Skeletal muscle cell (primary cell): ENCODE measurements at regions not wholly inside any gene's neighbourhood (a gene's known extent, or its start where the extent isn't known, plus 50 kb on each side); places are given as distances from the start of the nearest gene placed in this dataset.

Source experiments
- DNase-seq: peaks from one replicate; pipeline ENCODE4 v3.0.0-alpha.2; 2010; ENCODE audit warnings: low read depth
- H3K4me3 ChIP-seq: 2 replicates; pipeline ENCODE4 v1.5.1; 2011; ENCODE audit warnings: low read depth, mild to moderate bottlenecking, control low read depth, low read length, moderate library complexity

DNA sequence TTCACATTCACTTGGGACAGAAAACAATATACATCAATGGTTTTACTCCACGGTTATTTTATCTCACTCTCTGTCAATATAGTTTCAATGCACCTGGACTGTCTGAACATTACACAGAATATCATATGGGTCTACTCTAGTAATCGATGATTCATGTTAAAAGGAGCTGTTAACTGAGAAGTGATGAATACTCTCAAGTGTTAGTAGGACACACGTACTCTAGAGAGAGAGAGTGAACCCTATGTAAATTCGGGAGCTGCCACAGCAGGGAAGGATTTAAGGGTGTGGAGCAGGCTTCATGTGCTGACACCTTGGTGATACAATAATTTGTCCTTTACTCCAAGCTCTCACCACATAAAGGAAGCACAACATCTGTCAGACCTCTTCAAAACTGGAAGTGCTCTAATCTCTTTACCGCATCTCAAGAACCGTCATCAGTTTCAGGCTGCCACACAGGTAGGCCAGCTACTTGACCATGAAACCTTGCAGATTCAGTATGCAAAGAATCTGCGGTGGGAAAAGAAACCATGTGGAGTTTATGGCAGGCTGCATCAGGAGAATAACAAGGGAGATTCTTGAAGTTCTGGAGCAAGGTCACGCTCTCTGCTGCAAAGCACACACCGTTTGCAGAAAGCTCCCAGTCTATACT is 199.2 kb upstream of the TMC3 start:
- H3K4me3 ChIP-seq = no peak overlapping the region
- DNase-seq = no peak

DNA sequence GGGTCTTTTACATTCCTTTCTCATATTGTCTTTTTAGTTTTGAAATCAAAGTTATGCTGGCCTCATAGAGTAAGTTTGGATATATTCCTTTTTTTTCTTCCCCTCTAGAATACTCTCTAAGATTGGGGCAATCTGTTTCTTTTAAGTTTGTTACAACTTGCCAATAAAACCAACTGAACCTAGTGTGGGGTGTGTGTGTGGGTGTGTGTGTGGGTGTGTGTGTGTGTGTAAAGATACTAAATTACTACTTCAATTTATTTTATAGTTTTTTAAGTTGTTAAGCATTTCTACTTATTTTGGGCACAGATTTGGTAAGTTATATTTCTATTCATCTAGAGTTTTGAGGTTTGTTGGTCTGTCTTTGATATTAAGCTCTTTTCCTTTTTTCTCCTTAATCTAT is 198.2 kb upstream of the TMC3 start:
- DNase-seq = no peak
- no peak overlapping the region for H3K4me3 ChIP-seq

DNA sequence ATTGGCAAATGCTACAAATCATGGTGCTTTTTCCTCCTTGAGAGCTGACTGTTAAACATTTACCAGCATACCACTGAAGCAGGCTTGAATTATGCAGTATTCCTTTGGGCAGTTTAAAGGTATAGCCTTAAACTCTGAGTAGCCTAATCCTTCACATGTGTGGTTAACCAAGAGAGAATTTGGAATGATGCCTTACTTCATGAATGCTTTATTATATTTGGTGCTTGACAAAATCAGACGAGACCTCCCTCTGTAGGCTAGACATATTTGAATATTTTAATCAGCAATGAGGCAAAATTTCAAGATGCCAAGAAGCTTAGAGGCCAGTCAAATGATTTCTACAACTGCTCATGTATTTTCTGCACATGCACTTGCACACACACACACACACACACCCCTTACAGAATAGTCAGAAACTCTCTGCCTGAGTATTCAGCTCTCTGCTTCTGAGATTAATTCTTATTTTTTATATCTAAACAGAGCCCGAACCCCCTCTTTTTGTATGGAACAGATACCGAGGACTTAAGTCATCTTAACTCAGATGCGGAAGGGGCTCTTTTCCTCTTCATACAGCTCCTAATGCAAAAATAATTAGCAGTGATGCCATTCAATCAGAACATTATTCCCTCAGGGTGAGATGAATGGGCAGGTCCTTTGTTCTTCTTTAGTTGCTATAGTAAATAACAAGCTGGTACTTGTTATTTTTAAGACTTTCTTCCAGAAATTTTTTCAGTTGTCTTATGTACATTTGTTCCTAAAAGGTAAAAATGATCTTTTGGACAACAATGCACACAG is 195.5 kb upstream of the TMC3 start:
- no peak overlapping the region for H3K4me3 ChIP-seq
- DNase-seq = no peak

DNA sequence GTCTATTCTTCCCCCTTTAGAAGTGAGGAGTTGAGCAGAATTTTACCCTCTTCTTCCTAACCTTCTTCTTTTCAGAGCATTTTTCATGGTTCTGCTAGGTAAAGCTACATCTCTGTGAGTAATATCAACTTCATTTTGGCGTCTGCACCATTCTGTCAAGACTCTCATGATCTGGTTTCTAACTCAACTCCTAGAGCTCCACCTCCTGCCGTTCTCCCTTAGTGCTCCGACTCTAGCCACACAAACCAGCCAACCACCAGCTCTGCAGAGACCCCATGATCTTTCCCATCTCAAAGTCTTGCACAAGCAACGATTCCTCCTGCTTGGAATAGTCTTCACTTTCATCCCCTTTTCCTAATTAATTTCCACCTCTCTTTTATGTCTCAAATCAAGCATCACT is 193.9 kb upstream of the TMC3 start:
- H3K4me3 ChIP-seq = no peak overlapping the region
- DNase-seq = no peak

DNA sequence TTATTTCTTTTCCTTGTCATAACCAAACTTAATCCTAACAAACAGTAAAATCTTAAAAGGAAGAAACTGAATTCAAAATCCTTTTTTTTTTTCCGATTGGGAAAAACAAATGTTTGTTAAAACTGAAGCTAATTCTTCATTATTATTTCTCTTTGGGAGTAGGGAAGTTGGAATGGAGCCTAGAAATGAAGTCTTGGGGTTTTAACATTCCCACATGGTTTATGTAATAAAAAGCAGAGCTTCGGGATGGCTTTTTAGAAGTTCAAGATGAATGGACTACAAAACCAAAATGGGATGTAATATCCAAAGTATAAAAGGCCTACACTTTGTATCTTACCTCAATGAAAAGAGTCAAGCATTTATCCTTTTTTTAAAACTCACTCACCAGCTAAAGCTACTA is 189.0 kb upstream of the TMC3 start:
- H3K4me3 ChIP-seq = no peak overlapping the region
- DNase-seq = no peak

DNA sequence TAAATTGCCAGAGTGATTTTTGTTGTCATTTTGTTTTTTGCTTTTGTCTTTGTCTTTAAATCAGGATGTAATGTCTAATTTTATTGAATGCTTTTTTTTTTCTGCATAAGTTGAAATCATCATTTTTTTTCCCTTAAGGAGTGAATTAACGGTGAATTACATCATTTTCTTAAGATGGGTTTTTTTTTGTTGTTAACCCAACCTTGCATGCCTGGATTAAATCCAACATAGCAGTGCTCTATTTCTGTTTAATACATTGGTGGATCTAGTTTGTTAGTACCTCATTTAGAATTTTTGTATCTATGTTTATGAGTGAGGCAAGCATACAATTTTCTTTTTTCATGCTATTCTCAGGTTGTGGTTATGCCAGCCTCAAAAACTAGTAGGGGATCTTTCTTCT is 186.4 kb upstream of the TMC3 start:
- no peak for DNase-seq

DNA sequence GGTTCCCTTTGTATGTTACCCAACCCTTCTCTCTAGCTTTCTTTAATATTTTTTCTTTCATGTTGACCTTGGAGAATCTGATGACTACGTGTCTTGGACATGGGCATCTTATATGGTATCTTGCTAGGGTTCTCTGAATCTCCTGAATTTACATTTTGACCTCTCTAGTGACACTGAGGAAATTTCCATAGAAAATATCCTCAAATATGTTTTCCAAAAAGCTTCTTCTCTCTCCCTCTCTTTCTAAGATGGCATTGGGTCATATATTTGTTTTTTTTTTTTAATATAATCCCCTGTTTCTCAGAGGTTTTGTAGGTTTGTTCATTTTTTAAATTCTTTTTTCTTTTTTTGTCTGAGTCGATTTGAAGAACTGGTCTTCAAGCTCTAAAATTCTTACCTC is 184.0 kb upstream of the TMC3 start:
- no peak for DNase-seq
- no peak overlapping the region for H3K4me3 ChIP-seq

More for the DNA sequence above, 186.4 kb upstream of the TMC3 start:
- no peak overlapping the region for H3K4me3 ChIP-seq

DNA sequence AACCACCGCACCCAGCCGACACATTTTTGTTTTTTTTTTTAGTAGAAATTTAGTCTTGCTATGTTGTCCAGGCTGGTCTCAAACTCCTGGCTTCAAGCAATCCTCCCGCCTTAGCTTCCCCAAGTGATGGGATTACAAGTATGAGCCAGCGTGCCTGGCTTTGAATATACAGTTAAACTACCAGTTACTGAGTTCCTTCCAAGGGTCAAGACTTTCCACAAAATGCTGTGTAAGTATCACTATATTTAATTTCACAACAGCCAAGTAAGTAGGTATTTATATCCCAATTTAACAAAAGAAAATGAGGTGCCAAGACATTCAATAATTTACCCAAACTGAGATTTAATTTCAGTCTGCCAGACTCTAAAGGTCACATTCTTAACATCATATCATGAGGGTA is 181.3 kb upstream of the TMC3 start:
- no peak for DNase-seq
- H3K4me3 ChIP-seq = no peak overlapping the region

DNA sequence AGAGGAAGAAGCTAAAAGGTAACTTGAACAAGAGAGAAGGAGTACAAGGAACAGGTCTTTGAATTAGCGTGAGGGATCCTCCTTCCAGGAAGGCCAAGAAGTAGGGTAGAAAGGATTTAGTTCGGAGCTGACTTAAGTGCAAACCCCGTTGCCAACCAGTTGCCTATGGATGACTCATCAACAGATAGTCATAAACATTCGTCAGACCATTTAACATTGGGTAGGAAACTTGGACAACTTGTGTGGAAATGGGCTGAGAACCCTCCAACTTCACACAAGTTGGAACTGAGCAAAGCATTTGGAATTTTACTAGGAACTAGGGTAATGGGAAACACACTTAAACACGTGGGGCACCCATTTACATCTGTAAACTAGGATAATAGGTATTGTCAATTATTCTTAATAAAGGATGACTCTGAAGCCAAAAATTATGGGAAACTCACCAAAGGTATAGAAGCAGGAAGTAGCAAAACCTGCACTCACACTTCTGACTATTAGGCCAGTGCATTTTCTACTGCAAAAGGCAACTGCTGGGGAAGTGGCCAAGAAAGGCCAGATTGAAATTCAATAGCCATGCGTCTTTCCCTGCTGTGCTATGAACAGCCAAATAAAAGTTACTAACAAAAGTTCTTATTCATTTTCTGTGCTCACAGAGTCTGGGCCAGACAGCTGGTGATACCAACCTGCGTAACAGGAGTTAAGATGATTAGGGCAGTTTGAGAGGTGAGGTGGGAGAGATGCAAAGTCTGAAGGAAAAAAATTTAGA is 174.5 kb upstream of the TMC3 start:
- H3K4me3 ChIP-seq = no peak overlapping the region
- DNase-seq = peak; percentile 16

DNA sequence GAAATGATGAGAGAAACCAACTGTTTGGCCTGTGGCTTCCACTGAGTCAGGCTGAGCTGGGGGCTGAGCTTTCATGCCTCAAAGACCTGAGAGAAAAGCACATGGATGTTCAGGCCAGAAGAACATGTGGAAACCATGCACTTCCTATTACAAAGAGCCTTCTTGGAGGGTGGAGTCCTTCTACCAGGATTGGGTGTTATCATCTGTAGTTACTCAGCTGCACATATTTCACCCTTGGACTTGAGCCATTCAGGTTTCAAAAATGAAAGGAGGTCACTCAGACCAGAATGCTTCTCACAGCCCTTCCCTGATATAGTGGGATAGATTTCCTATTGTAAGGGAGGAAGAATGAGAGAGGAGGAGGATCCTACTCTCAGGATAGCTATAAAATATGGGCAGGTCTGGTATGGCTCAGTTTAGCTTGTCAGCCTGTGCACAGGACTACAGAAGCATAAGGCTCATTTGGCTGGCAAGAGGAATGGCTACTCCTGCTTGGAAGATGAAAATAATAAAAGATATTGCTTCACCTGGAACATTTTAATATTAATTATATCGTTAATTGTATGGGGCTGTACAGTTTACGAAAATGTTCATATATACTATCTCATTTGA is 173.6 kb upstream of the TMC3 start:
- no peak overlapping the region for H3K4me3 ChIP-seq
- DNase-seq = no peak

DNA sequence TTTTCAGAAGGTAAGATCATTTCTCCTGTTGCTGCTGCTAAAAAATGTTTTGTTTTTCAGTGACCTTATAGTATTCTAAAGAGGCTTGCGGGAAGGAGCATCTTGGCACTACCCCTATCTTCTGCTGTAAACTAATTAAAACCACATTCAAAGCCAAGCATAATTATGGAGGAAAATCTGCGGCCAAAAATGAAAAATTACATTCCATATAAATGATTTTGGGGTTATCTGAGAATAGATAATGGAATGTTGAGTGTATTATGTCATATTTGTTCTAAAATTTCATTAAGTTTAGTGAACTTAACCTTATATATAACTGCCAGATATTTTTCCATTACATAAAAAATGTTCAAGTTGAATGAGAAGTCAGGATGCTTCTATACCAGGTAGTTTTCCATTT is 170.4 kb upstream of the TMC3 start:
- H3K4me3 ChIP-seq = no peak overlapping the region
- DNase-seq = no peak

DNA sequence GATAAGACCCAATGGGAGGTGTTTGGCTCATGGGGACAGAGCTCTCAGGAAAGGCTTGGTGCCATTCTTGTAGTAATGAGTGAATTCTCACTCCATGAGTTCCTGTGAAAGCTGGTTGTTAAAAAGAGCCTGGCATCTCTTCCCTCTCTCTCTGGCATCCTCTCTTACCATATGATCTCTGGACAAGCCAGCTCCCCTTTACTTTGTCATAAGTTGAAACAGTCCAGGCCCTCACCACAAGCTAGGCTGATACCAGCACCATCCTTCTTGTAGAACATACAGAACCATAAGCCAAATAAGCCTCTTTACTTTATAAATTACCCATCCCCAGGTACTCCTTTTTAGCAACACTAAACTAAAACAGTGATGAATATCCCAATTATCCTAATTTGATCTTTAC is 166.9 kb upstream of the TMC3 start:
- no peak for DNase-seq
- H3K4me3 ChIP-seq = no peak overlapping the region

DNA sequence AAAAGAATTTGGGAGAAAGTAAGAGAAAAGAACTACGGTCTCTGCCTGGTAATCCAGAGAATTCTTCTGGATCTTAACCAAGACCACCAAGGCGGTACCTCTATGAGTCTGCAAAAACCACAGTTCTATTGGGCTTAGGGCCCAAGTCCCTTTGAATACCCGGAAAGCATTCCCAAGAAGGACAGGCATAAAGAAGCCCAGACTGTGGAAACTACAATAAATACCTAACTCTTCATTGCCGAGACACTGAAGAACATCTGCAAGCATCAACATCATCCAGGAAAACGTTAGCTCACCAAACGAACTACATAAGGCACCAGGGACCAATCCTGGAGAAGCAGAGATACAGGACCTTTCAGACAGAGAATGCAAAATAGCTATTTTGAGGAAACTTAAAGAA is 162.3 kb upstream of the TMC3 start:
- no peak for DNase-seq
- no peak overlapping the region for H3K4me3 ChIP-seq

DNA sequence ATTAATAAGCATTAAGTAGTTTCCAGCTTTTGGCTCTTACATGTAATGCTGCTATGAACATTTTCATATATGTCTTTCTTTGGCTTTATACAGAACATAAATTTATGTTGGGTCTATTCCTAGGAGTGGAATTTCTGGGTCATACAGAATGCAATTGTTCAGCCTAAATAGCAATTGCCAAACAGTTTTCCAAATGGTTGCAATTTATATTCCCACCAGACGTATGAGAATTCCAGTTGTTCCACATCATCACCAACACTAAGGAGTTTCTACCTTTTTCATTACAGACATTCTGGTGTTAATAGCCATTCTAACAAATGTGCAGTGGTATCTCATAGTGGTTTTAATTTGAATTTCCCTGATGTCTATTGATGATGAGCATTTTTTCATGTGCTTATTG is 160.1 kb upstream of the TMC3 start:
- H3K4me3 ChIP-seq = no peak overlapping the region
- DNase-seq = no peak

DNA sequence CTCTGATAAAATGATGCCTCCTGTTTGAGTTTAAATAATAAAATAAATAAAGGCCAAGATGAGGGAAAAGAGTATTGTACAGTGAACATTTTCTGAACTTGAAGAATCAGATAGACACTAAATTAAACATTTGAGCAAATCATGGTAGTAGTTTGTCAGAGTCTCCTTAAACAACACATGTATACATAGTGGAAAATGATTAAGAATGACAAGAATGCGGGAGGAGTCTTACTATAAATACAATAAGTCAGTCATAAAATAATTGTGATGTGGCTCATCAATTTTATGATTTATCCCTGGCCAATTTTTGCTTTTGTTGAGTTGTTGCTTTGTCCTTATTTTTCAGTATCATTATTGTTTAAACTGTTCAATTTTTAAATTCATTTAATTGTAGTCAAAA is 158.0 kb upstream of the TMC3 start:
- DNase-seq = no peak
- no peak overlapping the region for H3K4me3 ChIP-seq

DNA sequence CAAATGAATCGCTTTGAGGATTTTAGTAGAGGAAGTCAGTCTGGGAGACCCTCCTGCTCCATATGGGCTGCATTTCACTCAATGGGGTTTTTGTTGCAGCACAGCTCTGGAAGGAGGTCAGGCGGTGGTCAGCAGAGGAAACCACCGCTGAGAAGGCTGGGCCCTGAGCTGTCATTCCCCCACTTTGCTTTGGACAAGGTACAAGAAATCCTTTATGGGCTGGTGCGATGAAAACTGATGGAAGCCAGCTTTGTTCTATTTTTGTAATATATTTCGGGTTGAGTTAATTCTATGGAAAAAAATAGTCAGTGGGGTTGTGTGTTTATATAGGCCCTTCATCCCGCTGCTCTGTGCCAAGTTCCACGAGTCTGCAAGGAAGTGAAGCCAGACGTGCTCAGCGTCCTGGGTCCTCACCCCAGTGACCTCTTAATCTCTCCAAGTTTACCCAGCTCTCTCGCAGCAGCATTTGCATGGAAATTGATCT is 157.1 kb upstream of the TMC3 start:
- DNase-seq = peak; percentile 9
- no peak overlapping the region for H3K4me3 ChIP-seq

DNA sequence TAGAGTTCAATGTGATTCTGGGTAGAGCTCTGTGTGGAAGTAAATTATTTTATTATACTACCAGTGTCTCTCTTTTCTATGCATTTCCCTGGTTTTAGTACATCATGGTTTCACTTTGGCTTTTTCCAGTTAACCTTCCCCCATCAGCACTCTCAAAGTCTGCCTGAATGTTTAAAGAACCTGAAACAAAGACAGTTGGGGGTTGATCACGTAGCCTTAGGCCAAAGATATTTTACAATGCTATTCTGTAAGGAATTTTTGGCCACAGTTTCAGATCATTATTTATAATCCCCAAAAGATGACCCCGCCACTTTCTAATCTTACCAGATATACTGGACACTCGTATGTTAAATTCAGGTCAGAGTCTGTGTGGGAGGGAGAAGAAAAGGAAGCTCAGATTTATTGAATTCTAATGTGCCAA is 156.3 kb upstream of the TMC3 start:
- no peak for DNase-seq
- H3K4me3 ChIP-seq = no peak overlapping the region

DNA sequence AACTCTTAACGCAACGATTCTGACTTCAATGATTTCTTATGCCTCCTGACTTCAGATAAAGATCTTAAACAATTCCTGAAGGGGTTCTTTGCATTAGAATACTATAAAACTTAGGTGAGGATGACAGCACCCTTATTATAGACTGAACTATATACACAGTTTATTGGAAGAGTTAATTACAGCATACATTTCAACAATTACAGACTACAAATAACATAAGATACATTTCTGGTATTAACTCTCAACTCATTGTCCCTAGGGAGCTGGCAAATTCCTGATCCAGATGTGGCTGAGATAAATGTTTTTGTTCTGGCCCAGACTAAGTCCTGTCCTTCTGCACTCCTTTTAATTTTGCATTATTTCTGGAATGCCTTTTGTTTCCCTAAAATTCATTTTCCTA is 155.5 kb upstream of the TMC3 start:
- no peak overlapping the region for H3K4me3 ChIP-seq
- DNase-seq = no peak

DNA sequence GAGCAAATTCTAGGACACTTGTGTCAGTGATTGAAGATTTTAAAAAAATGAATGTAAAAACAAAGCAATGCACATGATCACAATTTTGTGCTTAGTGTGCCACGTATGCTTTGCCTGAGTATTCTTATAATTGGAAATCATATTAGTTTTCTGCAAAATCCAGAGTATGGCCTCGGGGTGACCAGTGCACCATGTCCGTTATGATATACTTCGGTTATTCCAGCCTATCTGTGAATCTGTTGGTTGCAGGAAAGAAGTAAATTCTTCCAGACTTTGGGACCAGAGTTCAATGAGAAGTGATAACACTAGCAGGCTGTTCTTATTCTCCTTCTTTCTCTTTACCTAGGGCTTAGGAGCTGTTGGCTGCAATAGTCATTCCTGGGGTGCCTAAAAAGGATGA is 152.0 kb upstream of the TMC3 start:
- H3K4me3 ChIP-seq = no peak overlapping the region
- no peak for DNase-seq

DNA sequence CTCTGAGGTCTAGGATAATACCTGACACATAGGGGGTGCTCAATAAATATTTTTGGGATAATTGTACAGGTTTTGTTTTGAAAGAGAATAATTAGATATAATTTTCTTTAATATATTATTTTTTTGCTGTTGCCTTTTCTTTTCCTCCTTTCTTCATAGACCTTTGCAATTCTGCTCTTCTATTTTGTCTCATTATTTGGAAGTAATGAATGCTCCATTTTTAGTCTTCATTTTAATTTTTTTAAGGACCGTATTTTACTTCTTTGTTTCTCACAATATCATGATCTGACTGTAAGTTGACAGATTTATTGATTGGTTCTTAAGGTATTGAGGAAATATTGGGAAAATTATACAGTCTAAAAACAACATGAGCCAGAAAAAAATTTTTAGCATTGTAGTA is 150.5 kb upstream of the TMC3 start:
- H3K4me3 ChIP-seq = no peak overlapping the region
- DNase-seq = no peak
